ENCODE measurements at regions not wholly inside any gene's neighbourhood (a gene's known extent, or its start where the extent isn't known, plus 50 kb on each side); places are given as distances from the start of the nearest gene placed in this dataset.

DNA sequence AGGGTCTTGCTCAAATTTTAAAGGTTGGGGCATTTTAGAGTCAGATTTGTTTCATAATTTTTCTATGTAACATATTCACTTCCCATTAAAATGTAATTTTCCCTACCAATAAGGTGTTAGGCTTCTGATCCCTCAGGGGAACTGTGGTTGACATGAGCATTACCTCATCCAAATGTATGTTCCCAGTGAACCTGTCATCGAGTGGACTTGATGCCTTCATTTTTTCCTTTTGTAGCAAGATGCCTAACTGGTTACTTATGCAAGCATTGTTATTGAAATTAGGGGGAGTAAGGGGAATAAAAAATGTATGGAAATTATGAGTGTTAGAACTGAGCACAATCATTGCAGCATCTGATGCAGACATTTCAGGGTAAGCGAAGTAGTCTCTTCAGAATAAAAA, 360.5 kb downstream of the BCKDHB start (continued):
- no peak for TF ChIP-seq EP300 (IDR thresholded peaks at IDR 0.05; ENCODE audit: borderline replicate concordance in 1 of 2, control insufficient read depth in 1 of 2, low read depth in 2 of 2, low read length in 2 of 2)
- no peak for TF ChIP-seq KDM1A (IDR thresholded peaks at IDR 0.05; ENCODE audit: borderline replicate concordance)
- no peak for TF ChIP-seq IKZF1 (conservative IDR thresholded peaks at IDR 0.05)

- no peaks in the 10 kb centered on the region for H3K4me1 ChIP-seq (ENCODE audit: control insufficient read depth, insufficient read depth, low read length)
- DNase-seq (ENCODE audit: low read depth, low spot score) (no peak), ATAC-seq (no peak), FAIRE-seq (no peak)
- no TSS peak for BruUV-seq (replicated peaks)
- in situ Hi-C loops (cut with MboI) (no loop called here), intact Hi-C loops (cut with micrococcal nuclease; ENCODE audit: unreplicated experiment) (no loop called here)
- ChIA-PET POLR2A (no interaction called here), CTCF (no interaction called here), RAD21 (ENCODE audit: unreplicated experiment) (no interaction called here), SMC1A (ENCODE audit: uncharacterized antibody, unreplicated experiment) (interaction anchor here (1.6 kb wide), 1 partner anchor 11 kb away, joined by 3 read pairs; no protein-coding TSS in a partner anchor)
- no peaks in the 10 kb centered on the region for H3K27me3 ChIP-seq (replicated peaks in 1 of 2; ENCODE audit: control insufficient read depth in 2 of 2, insufficient read depth in 2 of 2, low read length in 1 of 2)
- no peaks in the 10 kb centered on the region for H3K9me3 ChIP-seq (replicated peaks; ENCODE audit: control insufficient read depth, insufficient read depth, low read length)
- 41% methylated on average over 2 of the region's 2 CpGs for WGBS (ENCODE audit: insufficient coverage, insufficient replicate concordance, low lambda C conversion rate, missing lambda C conversion rate)
- no peaks in the 10 kb centered on the region for H3K79me2 ChIP-seq (ENCODE audit: control insufficient read depth, insufficient read depth, low read length)
- H3K27ac ChIP-seq (ENCODE audit: control insufficient read depth, insufficient read depth) = no peak overlapping the region
- TF ChIP-seq LARP7 (IDR thresholded peaks at IDR 0.05) (no peak), WRNIP1 (IDR thresholded peaks at IDR 0.05; ENCODE audit: borderline replicate concordance, low read depth, low read length) (no peak), MAX (IDR thresholded peaks at IDR 0.05; ENCODE audit: low read depth, low read length) (no peak), SUPT20H (IDR thresholded peaks at IDR 0.05; ENCODE audit: borderline replicate concordance, control insufficient read depth, low read depth, low read length) (no peak), SIN3A (IDR thresholded peaks at IDR 0.05; ENCODE audit: low read depth, low read length) (no peak), BCL11A (IDR thresholded peaks at IDR 0.05; ENCODE audit: low read depth, low read length) (no peak)
- TF ChIP-seq, protein P1, sequence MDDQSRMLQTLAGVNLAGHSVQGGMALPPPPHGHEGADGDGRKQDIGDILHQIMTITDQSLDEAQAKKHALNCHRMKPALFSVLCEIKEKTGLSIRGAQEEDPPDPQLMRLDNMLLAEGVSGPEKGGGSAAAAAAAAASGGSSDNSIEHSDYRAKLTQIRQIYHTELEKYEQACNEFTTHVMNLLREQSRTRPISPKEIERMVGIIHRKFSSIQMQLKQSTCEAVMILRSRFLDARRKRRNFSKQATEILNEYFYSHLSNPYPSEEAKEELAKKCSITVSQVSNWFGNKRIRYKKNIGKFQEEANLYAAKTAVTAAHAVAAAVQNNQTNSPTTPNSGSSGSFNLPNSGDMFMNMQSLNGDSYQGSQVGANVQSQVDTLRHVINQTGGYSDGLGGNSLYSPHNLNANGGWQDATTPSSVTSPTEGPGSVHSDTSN (IDR thresholded peaks at IDR 0.05; ENCODE audit: insufficient replicate concordance, low read depth, low read length) = no peak
- no peak overlapping the region for H2AFZ ChIP-seq (ENCODE audit: control insufficient read depth, low read depth, low read length)
- H3K36me3 ChIP-seq (ENCODE audit: control insufficient read depth in 2 of 2, insufficient read depth in 2 of 2, low read length in 1 of 2) = no peaks in the 10 kb centered on the region
- no peak overlapping the region for H3K9ac ChIP-seq (ENCODE audit: control insufficient read depth, insufficient read depth, low read length)
- H3K4me3 ChIP-seq = no peak overlapping the region
- H3K4me2 ChIP-seq (ENCODE audit: control insufficient read depth, insufficient read depth) = no peak overlapping the region
- no peaks in the 10 kb centered on the region for H4K20me1 ChIP-seq (ENCODE audit: control insufficient read depth, insufficient read depth)
Observed at GRCh38 chr6:80465513-80465912, 359.0 kb downstream of the BCKDHB start.
